Activated CD4-positive, alpha-beta T cell treated with anti-CD3 and anti-CD28 coated beads, Interleukin-2, amount 50 U/mL, for 4 hours (primary cell): ENCODE measurements at regions not wholly inside any gene's neighbourhood (a gene's known extent, or its start where the extent isn't known, plus 50 kb on each side); places are given as distances from the start of the nearest gene placed in this dataset.

ENCODE experiments used
- DNase-seq, 2 experiments: peaks; one replicate each; pipeline ENCODE4 v3.0.0-alpha.2; 2020

- no peak for DNase-seq
Observed at GRCh38 chr3:159172473-159172872, 370.6 kb downstream of the MFSD1 start.

- DNase-seq, result no peak
Observed at GRCh38 chr3:159174715-159175692, 373.1 kb downstream of the MFSD1 start.

- no peak for DNase-seq
Observed at GRCh38 chr3:159178209-159178897, 376.5 kb downstream of the MFSD1 start.

- DNase-seq, result no peak
Observed at GRCh38 chr3:159182961-159183360, 381.1 kb downstream of the MFSD1 start.

GRCh38 chr3:159185443-159186050 lies 383.7 kb downstream of the MFSD1 start:
- no peak for DNase-seq

- DNase-seq, result no peak
Observed at GRCh38 chr3:159186581-159186980, 384.7 kb downstream of the MFSD1 start.

GRCh38 chr3:159187232-159187631 lies 385.4 kb downstream of the MFSD1 start:
- DNase-seq, result no peak

GRCh38 chr3:159187706-159188105 lies 385.9 kb downstream of the MFSD1 start:
- DNase-seq, result no peak

- DNase-seq, result no peak
Observed at GRCh38 chr3:159189994-159190669, 388.3 kb downstream of the MFSD1 start.

- DNase-seq, result no peak
Observed at GRCh38 chr3:159191447-159191846, 389.6 kb downstream of the MFSD1 start.

GRCh38 chr3:159196359-159196758 lies 394.5 kb downstream of the MFSD1 start:
- no peak for DNase-seq

GRCh38 chr3:159200176-159200575 lies 398.3 kb downstream of the MFSD1 start:
- no peak for DNase-seq

- DNase-seq, result no peak
Observed at GRCh38 chr3:159208050-159208449, 406.2 kb downstream of the MFSD1 start.

GRCh38 chr3:159209459-159209858 lies 407.6 kb downstream of the MFSD1 start:
- DNase-seq, result no peak

GRCh38 chr3:159210336-159210735 lies 408.5 kb downstream of the MFSD1 start:
- DNase-seq, result no peak

- DNase-seq, result no peak
Observed at GRCh38 chr3:159216311-159216710, 414.5 kb downstream of the MFSD1 start.

GRCh38 chr3:159219231-159219630 lies 417.4 kb downstream of the MFSD1 start:
- DNase-seq, result no peak

GRCh38 chr3:159221335-159221734 lies 419.5 kb downstream of the MFSD1 start:
- no peak for DNase-seq

GRCh38 chr3:159229116-159229680 lies 427.3 kb downstream of the MFSD1 start:
- DNase-seq, result no peak

GRCh38 chr3:159232966-159233365 lies 431.1 kb downstream of the MFSD1 start:
- DNase-seq, result no peak

GRCh38 chr3:159233734-159234133 lies 431.9 kb downstream of the MFSD1 start:
- DNase-seq, result no peak

- no peak for DNase-seq
Observed at GRCh38 chr3:159234306-159234705, 432.5 kb downstream of the MFSD1 start.

GRCh38 chr3:159236321-159236720 lies 434.5 kb downstream of the MFSD1 start:
- no peak for DNase-seq
